Esophagus muscularis mucosa (tissue), 3 donors: ENCODE measurements at regions not wholly inside any gene's neighbourhood (a gene's known extent, or its start where the extent isn't known, plus 50 kb on each side); places are given as distances from the start of the nearest gene placed in this dataset.

ENCODE experiments used
- CTCF ChIP-seq, 3 experiments: fragments of 200-600 bp in 2 of 3; fragments of 450-650 bp in 1 of 3; sonication (generic) in 2 of 3; IDR thresholded peaks; one replicate each; pipeline ENCODE4 v1.5.1; 2017 to 2019; ENCODE audit warnings: antibody characterized with exemption in 3 of 3, mild to moderate bottlenecking in 2 of 3, moderate library complexity in 1 of 3
- POLR2A ChIP-seq: fragments of 450-650 bp; IDR thresholded peaks from one replicate; pipeline ENCODE4 v1.6.1; 2017; ENCODE audit warnings: antibody characterized with exemption, moderate library complexity, mild to moderate bottlenecking, low read depth

DNA sequence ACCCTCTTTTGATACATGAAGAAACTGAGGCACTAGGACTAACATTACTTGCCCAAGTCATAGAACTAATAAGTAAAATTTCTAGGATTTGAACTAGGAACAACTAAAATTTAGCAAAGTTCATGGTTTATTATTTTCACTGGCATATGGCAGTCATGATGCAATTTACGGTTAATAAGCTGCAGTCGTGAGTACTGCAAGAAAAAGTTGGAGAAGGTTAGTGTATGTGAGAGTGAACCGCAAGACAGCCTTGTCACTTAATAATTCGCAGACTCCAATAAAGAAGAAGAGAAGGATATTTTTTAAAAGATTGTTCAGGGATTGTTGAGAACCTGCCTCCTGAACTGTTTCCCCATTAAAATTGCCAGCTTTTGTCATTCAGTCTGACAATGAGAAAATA is 663.4 kb upstream of the TENM4 start:
- no peak for TF ChIP-seq CTCF (IDR thresholded peaks at IDR 0.05)
- no peak for TF ChIP-seq POLR2A
